ENCODE measurements at regions not wholly inside any gene's neighbourhood (a gene's known extent, or its start where the extent isn't known, plus 50 kb on each side); places are given as distances from the start of the nearest gene placed in this dataset.

- no peak for DNase-seq (ENCODE audit: low read depth)
- H3K4me3 ChIP-seq (replicated peaks; ENCODE audit: low read depth, low read length), result no peak overlapping the region
- TF ChIP-seq, protein P1, sequence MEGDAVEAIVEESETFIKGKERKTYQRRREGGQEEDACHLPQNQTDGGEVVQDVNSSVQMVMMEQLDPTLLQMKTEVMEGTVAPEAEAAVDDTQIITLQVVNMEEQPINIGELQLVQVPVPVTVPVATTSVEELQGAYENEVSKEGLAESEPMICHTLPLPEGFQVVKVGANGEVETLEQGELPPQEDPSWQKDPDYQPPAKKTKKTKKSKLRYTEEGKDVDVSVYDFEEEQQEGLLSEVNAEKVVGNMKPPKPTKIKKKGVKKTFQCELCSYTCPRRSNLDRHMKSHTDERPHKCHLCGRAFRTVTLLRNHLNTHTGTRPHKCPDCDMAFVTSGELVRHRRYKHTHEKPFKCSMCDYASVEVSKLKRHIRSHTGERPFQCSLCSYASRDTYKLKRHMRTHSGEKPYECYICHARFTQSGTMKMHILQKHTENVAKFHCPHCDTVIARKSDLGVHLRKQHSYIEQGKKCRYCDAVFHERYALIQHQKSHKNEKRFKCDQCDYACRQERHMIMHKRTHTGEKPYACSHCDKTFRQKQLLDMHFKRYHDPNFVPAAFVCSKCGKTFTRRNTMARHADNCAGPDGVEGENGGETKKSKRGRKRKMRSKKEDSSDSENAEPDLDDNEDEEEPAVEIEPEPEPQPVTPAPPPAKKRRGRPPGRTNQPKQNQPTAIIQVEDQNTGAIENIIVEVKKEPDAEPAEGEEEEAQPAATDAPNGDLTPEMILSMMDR (IDR thresholded peaks at IDR 0.05; ENCODE audit: low read length, missing control alignments), result no peak
Measured at GRCh38 chr12:126830778-126831680, 1435.9 kb upstream of the TMEM132C start.

DNA sequence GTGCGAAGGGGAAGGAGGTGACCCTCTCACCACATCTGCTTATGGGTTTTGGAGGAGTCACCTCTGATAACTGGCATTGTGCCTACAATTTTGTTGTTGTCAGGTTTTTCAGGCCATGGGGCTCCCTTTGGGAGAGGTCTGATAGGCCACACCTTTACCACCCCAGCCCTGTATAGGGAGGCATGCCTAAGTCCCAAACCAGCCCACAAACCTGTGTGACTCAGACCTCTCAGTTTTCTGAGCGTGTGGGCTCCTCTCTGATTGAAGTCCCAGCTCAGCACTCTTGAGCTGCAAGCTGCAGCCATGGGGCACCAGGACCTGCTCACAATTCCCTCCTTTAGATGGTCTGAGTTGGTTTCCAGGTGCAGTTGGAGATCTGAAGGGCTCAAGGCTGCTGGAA, 1429.3 kb upstream of the TMEM132C start:
- H3K4me3 ChIP-seq (replicated peaks; ENCODE audit: low read depth, low read length), result no peak overlapping the region
- TF ChIP-seq, protein P1 (IDR thresholded peaks at IDR 0.05; ENCODE audit: low read length, missing control alignments), result no peak
- DNase-seq (ENCODE audit: low read depth), result no peak

DNA sequence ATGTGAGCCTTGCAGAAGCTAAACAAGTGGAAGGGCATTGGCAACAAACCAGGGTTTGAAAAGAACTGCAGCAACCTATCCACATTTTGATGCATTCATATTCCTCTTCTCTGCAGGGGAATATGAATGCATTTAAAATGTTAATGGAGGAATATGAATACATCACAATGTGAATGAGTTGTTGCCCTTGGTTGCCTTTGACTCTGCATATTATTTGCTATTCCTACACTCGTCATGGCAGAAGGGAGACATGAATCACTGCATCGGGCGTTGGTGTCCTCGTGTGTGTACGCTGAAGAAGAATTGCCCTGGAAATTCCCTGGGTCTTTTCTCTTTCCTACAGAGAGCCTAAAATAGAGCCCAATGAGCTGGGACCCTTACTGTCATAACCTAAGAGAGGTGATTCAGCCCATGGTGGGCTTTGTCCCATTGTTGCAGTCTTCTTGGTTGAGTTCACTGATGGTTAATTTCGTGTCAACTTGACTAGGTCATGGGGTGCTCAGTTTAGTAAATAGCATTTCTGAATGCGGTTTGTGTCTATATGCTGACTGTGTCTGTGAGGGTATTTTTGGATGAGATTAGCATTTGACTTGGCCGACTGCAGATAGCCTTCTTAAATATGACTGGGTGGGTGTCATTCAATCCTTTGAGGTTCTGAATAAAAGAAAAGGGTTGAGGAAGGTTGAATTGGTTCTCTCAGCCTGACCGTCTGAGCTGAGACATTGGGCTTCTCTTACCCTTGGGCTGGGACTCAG, 1422.9 kb upstream of the TMEM132C start:
- DNase-seq (ENCODE audit: low read depth), result no peak
- no peak overlapping the region for H3K4me3 ChIP-seq (replicated peaks; ENCODE audit: low read depth, low read length)
- TF ChIP-seq, protein P1 (IDR thresholded peaks at IDR 0.05; ENCODE audit: low read length, missing control alignments), result no peak

DNA sequence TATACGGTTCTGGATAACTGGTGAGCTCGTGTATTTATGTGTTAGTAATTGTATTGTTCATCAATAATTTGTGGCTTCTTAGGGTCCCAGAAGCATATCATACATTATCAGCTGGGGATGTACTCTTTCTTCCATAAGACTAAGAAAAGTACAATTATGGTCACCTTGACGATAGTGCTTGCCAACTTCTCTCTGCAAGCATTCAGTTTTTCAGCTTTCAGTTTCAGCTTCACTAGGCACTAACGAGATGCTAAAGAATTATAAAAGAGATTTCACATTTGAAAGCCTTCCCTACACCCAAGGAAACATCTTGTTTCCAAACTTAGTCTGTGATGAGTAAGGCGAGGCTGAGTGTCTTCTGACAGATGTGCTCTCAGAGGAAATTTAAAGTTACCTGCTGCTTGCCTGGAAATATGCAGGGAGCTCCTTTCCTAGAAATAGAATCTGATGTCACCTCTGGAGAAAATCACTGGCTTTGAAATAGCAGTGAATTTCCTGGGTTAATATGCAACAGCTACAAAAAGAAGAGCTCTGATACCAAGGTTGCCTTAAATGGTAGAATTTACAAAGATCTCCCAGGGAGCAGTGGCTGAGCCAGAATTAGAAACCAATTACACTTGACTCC, 1419.9 kb upstream of the TMEM132C start:
- no peak for DNase-seq (ENCODE audit: low read depth)
- TF ChIP-seq, protein P1 (IDR thresholded peaks at IDR 0.05; ENCODE audit: low read length, missing control alignments), result no peak
- no peak overlapping the region for H3K4me3 ChIP-seq (replicated peaks; ENCODE audit: low read depth, low read length)

- DNase-seq (ENCODE audit: low read depth), result no peak
- no peak overlapping the region for H3K4me3 ChIP-seq (replicated peaks; ENCODE audit: low read depth, low read length)
- TF ChIP-seq, protein P1 (IDR thresholded peaks at IDR 0.05; ENCODE audit: low read length, missing control alignments), result no peak
Measured at GRCh38 chr12:126855768-126856167, 1411.2 kb upstream of the TMEM132C start.

DNA sequence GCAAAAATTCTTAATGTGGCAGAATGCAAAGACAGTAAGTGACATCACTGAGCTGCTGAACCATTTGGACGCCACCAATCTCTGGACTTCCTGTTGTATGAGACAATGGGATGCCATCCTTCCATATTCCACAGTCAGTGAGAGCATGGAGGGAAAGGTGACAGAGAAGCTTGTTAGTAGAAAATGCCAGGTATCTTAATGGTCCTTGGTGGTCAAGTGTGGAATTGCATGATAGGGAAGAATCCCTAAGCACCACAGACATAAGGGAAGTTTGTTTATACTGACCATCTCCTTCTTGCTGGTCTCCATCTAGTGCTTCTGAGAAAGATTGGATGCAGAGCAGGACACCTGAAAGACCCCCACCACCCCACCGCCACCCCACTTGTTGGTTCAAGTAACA, 1410.0 kb upstream of the TMEM132C start:
- TF ChIP-seq, protein P1 (IDR thresholded peaks at IDR 0.05; ENCODE audit: low read length, missing control alignments), result no peak
- H3K4me3 ChIP-seq (replicated peaks; ENCODE audit: low read depth, low read length), result no peak overlapping the region
- DNase-seq (ENCODE audit: low read depth), result no peak

All from fibroblast of pulmonary artery (primary cell).